HG03066 (cell line): ENCODE measurements at regions not wholly inside any gene's neighbourhood (a gene's known extent, or its start where the extent isn't known, plus 50 kb on each side); places are given as distances from the start of the nearest gene placed in this dataset.

Experiments used
- ATAC-seq: cut with Tn5 transposase; IDR thresholded peaks from one replicate; pipeline ENCODE4 v1.9.1; 2021; ENCODE audit warnings: low read depth; ENCODE audit not compliant: unreplicated experiment

DNA sequence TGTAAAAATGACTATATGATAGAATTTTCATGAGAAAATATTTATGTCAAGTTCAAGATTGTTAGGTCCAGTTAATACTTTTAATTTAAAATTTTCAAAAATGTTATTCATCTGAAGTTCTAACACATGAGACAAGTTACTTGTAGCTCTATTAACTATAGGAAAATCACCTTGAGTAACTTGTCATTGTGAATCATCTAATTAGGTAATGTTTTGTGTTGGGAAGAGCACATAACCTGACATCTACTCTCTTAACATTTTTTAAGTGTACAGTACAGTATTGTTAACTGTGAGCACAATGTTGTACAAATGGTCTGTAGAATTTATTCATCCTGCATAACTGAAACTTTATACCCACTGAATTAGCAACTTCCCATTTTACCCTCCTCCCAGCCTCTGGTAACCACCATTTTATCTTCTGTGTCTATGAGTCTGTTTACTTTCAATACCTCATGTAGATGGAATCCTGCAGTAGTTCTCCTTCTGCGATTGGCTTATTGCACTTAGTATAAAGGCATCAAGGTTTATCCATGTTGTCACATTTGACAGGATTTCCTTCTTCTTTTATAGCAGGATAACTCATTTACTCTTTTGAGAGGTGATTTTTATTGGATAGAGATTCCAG, 54.6 kb downstream of the ARL4A start:
- ATAC-seq, result no peak

DNA sequence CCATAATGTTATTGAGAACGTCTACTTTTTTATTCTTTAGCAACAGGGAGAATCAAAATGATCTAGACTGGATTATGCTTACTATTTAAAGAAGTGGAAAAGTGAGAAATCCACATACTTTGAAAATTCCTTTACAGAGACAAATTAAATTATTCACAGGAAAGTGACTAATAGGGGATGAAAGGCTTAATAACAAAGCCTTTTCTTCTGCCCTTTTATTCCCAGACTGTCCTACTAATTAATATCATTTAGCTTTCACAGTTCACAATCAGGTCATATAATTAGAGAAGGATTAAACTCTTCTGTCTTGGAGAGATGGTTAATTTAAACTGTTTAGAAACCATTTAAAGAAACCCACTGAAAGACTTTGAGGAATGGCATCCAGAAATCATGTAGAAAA, 58.8 kb downstream of the ARL4A start:
- no peak for ATAC-seq

DNA sequence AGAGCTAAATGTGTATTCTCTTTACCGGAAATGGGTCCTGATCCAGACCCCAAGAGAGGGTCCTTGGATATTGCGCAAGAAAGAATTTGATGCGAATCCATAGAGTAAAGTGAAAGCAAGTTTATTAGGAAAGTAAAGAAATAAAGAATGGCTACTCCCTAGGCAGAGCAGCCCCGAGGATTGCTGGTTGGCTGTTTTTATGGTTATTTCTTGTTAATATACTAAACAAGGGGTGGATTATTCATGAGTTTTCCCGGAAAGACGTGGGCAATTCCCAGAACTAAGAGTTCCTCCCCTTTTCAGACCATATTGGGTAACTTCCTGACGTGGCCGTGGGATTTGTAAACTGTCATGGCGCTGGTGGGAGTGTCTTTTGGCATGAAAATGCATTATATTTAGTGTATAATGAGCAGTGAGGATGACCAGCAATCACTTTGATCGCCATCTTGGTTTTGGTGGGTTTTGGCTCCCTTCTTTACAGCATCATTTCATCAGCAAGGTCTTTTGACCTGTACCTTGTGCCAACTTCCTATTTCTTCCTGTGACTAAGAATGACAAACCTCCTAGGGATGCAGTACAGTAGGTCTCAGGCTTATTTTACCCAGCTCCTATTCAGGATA, 60.4 kb downstream of the ARL4A start:
- no peak for ATAC-seq

DNA sequence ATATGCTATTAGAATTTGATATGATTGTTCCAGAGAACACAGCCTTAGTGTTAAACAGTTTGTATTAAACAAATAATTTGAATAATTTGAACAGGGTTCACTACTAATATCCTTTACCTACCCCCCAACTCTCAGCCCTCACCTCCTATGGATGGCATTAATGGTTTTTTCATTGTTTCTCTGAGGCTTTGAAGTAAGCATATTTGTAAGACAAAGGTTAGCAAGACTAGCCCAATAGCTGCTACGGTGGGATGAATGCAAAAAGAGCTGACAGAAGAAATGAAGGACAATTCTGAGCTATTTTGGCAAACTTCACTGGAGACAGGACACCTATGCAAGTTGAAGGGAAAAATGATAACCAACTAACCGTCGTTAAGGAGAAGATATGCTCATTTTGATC, 61.6 kb downstream of the ARL4A start:
- no peak for ATAC-seq

DNA sequence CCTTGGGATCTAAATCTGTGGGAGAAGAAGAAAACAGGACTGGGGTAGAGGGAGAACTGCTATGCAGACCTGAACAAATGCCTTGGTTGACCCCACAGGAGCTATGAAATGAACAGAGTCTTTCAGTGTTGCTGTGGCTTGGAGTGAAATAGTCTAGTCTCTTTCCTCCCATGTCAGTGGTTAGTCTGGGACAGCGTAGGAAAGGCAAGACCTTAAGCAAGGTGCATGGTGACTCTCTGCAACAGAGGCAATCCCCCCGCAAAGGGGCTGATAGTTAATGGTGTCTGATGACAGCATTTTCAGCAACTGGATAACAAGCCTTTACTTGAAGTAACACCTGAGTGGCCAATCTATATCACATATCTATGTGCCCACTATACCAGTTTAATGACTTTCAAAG, 62.3 kb downstream of the ARL4A start:
- ATAC-seq, result no peak

DNA sequence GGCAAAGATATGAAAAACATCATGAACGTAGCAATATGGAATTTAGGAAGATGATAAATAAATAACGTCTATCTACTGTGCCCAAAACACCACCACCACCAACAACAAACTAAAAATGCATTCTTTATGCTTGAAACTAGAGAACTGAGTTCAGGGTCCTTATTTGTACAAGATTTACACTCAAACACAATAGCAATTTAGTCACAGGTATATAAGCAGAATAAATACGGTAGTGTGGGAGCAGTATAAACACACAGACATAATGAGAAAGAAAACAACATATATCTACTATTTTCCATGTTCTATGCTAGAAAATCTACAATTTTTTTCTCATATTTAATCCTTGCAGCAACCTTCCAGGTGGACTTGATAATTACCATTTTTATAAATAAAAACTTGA, 64.3 kb downstream of the ARL4A start:
- ATAC-seq, result no peak

DNA sequence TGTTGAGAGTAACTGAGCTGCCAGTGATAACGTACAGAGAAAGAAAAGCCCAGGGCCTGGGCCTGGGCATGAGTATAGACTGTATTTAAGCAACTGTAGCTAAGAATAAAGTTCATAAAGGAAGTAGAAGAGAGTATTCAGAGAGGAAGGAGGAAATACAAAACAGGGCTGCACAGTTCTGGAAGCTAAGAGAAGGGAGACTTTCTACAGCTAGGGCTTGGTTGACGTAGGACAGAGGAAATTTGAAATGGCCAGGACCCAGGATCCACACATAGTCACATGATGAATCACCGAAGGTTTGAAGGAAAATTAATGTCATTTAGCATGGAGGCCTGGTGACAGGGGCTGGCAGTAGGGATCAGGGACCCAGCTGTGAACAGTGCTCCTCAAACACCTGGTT, 66.7 kb downstream of the ARL4A start:
- ATAC-seq, result no peak

DNA sequence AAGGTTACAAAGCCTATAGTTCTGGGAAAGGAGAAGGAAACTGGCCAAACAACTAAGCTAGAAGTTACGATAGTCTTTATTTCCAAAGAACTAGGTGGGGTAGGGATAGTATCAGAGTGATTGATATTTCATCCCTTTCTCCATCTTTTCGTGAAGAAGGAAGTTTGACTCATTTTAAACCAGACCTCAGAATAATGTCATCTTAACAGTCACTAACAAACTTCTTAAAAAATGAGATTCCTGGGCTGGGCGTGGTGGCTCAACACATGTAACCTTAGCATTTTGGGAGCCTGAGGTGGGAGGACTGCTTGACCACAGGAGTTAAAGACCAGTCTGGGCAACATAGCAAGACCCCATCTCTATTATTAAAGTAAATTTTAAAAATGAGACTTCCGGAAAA, 69.4 kb downstream of the ARL4A start:
- no peak for ATAC-seq

DNA sequence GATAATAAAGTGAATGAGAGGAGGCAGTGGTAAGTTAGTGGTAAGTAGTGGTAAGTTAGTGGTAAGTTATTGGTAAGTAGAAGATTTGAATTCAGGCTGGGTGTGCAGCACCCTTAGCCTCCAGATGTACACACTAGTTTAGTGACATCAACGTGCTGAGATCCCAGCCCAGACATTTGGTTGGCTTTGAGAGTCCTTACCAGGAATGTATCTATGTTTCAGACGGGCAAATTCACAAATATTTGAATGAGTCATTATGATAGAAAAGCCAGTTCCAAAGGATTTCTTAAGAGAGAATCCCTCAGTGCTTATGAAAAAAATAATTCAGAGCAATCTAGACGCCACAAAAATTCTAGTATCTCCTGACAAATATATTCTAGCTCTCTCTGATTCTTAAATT, 70.0 kb downstream of the ARL4A start:
- ATAC-seq, result no peak

DNA sequence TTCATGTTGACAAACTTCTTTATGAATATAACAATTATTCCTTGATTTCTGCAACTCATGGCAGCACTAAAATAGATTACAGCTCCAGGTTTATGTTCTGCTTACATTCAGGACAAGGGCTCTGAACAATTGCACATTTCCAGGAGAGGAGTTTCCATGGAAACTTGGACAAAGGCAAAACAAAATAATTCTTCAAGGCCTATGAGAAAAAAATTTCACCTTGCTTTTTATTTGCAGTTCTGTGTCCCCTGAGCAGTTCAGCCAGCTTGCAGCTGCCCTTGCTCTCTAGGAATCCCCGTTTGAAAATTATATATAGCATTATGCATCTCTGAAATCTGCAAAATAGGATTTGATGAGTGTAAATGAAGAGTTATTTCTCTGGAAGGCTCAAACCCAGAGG, 71.7 kb downstream of the ARL4A start:
- ATAC-seq, result no peak

DNA sequence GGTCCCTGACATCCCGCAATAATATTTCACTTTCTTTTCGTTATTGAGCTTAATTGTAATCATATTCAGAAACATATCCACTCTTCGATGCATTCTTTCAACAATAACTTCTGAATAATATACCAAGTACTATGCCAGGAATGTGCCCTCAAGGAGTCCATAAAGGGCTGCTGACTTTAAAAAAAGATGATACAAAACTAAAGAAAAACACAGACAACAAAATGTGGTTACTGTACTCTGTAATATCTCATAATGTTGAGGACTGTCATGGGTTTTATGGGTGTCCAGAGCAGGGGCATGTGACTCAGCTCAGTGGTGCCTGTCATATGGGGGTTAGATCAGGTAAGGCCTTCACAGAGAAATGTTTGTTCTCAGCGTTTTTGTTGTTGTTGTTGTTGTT, 73.7 kb downstream of the ARL4A start:
- no peak for ATAC-seq

DNA sequence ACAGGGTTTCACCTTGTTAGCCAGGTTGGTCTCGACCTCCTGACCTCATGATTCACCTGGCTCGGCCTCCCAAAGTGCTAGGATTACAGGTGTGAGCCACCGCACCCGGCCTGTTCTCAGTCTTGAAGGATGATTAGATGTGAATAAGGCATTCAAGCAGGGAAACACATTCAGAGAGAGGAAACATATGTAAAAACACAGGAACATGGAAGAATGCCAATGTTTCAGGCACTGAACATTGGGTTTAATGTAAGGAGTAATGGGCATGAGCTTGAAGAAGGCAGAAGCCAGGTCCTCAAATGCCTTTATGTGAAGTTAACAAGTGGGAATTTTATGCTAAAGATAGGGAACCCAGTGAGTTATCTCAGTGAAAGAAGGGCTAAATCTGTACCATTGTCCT, 74.3 kb downstream of the ARL4A start:
- no peak for ATAC-seq

DNA sequence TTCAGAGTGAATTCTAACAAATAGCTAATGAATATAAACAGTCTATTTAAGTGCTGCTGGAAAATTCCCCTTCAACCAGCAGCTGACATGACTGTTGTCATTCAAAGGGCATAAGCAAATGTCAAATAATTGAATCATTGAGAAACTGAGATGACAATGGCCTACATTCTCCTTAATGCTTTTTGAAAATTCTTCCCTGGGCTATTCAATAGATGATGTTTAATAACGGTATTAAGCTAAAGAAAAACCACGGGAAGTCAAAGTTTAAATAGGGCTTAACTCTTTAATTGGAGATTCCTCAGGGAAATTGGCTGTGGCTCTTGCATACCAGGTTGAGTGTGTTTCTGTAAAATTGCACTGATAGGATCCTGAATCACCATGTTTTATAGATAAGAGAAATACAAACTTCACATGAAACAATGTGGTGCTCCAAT, 77.0 kb downstream of the ARL4A start:
- no peak for ATAC-seq

DNA sequence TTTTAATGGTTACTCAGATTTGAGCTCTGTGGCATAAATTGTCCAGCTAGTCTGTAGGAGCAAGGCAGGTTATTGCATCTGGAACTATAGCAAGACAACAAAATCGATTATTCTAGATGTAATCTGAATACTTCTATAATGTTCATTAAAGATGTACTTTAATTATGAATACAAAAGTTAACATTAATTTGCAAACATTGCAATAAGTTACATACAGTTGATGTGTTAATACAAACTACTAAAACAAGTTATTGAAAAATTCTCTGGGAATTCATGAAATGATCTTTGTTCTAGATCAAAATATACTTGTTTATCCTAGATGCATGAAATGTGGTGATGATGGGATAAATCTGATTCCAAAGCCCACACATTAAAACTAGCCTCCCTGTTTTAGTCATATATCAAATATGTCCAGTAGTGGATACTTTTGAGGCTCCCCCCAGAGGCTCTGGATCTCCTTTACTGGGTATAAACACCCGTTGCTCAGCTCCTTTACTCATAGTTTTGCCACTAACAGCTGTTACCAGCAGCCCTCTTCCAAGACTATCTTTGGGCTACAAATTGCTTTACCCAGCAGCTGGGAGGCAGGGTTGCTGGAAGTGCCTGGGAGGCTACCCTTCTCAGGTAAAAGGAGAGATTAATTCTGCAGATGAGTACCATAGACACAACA, 78.1 kb downstream of the ARL4A start:
- ATAC-seq, result no peak

DNA sequence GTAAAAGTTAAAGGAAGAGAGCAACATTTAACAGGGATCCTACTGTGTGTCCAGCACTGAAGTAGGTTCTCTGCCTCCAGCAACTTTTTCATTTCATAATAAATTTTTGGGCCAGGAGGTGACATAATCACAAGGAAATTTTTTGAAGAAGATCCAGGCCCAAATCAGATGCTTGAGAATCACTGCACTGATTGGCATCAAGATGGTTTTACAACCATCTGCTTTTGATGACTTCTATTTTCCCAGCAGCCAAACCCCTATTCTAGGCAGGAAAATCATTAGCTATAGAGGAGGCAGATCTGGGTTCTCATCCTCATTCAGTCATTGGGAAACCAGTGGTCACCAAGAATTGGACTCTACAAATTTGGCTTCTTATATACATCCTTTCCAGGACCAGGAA, 79.0 kb downstream of the ARL4A start:
- no peak for ATAC-seq

DNA sequence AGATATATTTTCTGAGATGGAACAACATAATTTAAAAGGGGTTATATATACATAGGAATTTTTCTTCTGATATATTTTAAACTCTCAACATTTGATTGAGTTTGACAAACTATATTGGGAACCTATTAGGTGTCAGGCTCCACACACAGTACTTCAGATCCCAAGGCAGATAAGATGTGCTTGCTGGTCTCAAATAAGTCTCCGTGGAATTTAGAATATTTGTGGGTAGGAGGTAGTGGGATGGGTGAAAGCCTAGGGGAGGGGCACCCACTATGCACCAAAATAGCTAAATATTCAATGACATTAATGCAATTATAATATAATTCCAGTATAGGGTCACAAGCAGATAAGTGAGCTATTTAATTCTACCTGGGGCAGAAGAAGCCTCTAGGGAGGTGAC, 81.5 kb downstream of the ARL4A start:
- no peak for ATAC-seq

DNA sequence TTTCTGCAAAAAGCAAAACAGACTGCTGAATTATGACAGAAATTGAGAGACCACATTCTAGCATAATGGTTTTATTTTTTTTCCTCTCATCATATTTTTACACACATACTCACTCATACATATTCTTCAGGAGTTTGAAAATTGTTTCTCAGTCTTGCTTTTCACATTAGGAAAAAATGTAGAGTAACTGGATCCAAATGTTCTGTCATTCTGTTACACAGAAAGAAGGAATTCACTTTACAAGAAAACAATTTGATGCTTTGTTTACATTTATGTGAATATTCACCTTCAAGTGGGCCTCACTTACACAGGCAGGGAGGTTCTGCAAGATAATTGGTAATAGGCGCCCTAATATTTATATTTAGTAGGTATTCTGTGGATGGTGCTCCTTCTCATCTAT, 82.0 kb downstream of the ARL4A start:
- no peak for ATAC-seq

DNA sequence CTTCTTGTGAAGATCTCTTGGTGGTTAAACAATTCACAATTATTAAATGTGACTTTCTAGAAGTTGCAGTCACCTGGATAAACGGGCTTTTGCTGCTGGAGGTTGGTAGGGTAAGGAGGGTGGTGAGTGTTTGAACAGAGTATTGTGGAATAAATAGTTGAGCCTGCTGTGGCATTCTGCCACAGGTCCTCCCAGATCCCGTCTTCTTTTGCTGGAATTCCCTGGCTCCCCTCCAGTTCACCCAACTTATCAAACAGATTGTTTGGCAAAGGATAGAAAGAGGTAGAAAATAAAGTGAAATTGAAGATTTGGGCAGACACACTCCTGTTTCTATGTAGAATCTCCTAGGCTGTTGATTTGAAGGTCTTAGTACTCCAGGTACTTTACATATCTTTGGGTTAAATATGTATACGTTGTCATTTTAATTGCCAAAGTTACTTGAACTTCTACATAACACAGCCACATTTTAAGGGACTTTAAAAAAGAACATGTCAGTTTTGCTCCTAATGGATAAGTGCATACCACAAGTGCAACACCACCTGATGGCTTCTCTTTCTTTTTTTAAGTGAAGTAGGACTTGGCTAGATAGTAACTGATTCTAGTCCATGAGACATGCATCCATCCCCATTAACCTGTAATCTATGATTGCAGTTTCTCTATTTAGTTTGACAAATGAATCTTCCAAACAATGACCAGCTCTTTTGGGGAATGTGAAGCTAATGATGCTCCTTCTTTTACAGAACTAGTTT, 83.0 kb downstream of the ARL4A start:
- ATAC-seq, result no peak

DNA sequence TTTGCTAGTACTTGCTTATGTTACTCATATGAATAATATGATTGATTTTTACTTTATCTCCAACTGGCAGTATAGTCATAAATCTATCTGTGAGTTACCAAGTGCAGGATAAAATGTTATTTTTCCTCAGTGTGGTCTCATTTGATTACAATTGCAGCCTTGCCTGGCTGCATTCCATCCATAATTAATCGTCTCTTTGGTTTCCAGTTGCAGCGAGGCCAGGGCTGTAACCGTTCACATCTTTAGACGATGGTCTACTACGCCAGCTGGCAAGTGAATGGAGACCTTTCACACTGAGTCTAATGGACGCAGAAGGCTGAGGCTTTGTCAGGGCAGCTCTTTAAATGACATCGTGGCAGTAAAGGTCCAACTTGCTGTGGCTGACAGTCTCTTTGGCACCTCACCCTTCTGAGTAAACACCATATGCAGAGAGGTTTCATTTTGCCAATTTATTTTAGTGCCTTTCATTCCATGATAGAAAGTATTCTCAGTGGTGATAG, 84.0 kb downstream of the ARL4A start:
- ATAC-seq, result no peak

DNA sequence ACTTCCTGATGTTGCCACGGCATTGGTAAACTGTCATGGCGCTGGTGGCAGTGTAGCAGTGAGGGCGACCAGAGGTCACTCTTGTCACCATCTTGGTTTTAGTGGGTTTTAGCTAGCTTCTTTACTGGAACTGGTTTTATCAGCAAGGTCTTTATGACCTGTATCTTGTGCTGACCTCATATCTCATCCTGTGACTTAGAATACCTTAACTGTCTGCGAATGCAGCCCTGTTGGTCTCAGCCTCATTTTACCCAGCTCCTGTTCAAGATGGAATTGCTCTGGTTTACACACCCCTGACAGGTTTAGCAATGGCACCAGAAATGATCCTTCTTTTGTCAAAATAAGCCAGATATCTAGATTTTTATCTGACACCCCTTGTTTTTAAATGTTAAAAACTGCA, 85.3 kb downstream of the ARL4A start:
- ATAC-seq, result no peak

DNA sequence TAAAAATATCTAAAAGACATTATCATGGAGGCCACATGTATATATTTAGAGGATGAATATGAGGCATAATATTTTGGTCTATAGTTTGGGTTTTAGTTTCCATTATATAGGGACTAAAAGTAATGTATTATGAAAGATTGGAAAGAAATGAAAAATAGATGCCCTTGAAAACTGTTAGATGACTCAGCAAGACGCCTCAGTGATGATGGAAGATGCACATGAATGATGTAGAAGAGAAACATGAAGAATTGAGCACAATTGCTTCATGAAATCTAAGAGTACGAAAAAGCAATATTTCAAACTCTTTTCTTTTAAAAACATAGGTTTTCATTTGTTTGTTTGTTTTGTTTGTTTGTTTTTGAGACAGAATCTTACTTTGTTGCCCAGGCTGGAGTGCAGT, 89.8 kb downstream of the ARL4A start:
- no peak for ATAC-seq
